HL-60 (cell line): ENCODE measurements at regions not wholly inside any gene's neighbourhood (a gene's known extent, or its start where the extent isn't known, plus 50 kb on each side); places are given as distances from the start of the nearest gene placed in this dataset.

Experiments
- DNase-seq, 2 experiments: peaks; one replicate each; pipeline ENCODE4 v3.0.0-alpha.2; 2010 to 2020; ENCODE audit warnings: low read depth in 1 of 2, low spot score in 1 of 2
- H3K27ac ChIP-seq: fragments of 250-450 bp; sonication (Bioruptor Pico); replicated peaks from 2 replicates; pipeline ENCODE4 v1.5.1; 2020; ENCODE audit warnings: mild to moderate bottlenecking, moderate library complexity
- H3K27me3 ChIP-seq: fragments of 250-450 bp; sonication (Bioruptor Pico); 2 replicates; pipeline ENCODE4 v1.5.1; 2021; ENCODE audit warnings: mild to moderate bottlenecking, moderate library complexity; ENCODE audit not compliant: insufficient read depth, poor library complexity, severe bottlenecking
- H3K4me3 ChIP-seq: replicated peaks from 2 replicates; pipeline ENCODE4 v1.5.1; 2011; ENCODE audit warnings: mild to moderate bottlenecking, control low read depth, low read length; ENCODE audit not compliant: insufficient read depth
- GABPA ChIP-seq: IDR thresholded peaks from 2 replicates; pipeline ENCODE4 v1.6.1; 2012; ENCODE audit warnings: low read depth
- POLR2AphosphoS5 ChIP-seq: IDR thresholded peaks from 2 replicates; pipeline ENCODE4 v1.6.1; 2012; ENCODE audit warnings: low read depth
- SPI1 ChIP-seq: IDR thresholded peaks from 2 replicates; pipeline ENCODE4 v1.6.1; 2012; ENCODE audit warnings: low read depth, mild to moderate bottlenecking, borderline replicate concordance
- TF ChIP-seq, protein P1 (sequence below): IDR thresholded peaks from one replicate; pipeline ENCODE4 v1.5.1; 2011; ENCODE audit warnings: low read length, control low read depth, inconsistent platforms; ENCODE audit not compliant: insufficient read depth
- TF ChIP-seq, protein P2 (sequence below): IDR thresholded peaks from 2 replicates; pipeline ENCODE4 v1.6.1; 2012; ENCODE audit warnings: low read depth; ENCODE audit not compliant: insufficient replicate concordance

DNA sequence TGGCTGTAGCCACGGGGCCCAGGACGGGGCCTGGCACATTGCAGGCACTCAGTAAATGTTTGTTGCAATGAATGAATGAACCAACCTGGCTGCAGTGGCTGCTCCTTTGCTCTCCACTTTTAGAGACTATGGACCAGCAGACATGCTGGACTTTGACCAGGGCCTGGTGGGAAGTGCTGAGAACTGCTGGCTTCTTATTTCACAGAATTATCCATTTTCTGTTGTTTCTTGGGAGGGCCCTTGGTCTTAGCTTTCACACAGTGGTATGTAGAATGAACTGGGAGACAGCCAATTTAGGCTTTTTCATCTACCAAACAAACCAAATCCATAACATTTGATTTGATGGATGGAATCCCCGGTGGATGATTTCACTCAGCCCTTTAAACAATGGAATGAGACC, 78.0 kb upstream of the LHFPL2 start:
- Histone ChIP-seq H3K27me3 (no peaks in the 10 kb centered on the region), H3K4me3 (no peak overlapping the region), H3K27ac (no peak overlapping the region)
- DNase-seq: no peak
- TF ChIP-seq, protein P1, sequence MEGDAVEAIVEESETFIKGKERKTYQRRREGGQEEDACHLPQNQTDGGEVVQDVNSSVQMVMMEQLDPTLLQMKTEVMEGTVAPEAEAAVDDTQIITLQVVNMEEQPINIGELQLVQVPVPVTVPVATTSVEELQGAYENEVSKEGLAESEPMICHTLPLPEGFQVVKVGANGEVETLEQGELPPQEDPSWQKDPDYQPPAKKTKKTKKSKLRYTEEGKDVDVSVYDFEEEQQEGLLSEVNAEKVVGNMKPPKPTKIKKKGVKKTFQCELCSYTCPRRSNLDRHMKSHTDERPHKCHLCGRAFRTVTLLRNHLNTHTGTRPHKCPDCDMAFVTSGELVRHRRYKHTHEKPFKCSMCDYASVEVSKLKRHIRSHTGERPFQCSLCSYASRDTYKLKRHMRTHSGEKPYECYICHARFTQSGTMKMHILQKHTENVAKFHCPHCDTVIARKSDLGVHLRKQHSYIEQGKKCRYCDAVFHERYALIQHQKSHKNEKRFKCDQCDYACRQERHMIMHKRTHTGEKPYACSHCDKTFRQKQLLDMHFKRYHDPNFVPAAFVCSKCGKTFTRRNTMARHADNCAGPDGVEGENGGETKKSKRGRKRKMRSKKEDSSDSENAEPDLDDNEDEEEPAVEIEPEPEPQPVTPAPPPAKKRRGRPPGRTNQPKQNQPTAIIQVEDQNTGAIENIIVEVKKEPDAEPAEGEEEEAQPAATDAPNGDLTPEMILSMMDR: no peak

DNA sequence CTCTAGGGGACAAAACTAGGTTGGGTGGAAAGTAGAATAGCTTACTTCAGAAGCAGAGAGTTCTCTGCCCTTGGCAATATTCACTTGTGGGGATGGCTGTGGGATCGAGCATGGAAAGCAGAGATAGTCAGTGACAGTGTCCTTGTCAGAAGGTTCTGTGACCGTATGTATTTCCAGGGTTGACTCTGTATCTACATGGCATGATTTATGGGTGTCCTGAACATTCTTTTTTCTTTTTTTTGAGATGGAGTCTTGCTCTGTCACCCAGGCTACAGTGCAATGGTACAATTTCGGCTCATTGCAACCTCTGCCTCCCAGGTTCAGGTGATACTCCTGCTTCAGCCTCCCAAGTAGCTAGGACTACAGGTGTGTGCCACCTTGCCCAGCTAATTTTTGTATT, 77.4 kb upstream of the LHFPL2 start:
- no peak for DNase-seq
- H3K27me3 ChIP-seq: no peaks in the 10 kb centered on the region
- no peak overlapping the region for H3K4me3 ChIP-seq
- H3K27ac ChIP-seq: no peak overlapping the region
- no peak for TF ChIP-seq GABPA
- TF ChIP-seq, protein P2, sequence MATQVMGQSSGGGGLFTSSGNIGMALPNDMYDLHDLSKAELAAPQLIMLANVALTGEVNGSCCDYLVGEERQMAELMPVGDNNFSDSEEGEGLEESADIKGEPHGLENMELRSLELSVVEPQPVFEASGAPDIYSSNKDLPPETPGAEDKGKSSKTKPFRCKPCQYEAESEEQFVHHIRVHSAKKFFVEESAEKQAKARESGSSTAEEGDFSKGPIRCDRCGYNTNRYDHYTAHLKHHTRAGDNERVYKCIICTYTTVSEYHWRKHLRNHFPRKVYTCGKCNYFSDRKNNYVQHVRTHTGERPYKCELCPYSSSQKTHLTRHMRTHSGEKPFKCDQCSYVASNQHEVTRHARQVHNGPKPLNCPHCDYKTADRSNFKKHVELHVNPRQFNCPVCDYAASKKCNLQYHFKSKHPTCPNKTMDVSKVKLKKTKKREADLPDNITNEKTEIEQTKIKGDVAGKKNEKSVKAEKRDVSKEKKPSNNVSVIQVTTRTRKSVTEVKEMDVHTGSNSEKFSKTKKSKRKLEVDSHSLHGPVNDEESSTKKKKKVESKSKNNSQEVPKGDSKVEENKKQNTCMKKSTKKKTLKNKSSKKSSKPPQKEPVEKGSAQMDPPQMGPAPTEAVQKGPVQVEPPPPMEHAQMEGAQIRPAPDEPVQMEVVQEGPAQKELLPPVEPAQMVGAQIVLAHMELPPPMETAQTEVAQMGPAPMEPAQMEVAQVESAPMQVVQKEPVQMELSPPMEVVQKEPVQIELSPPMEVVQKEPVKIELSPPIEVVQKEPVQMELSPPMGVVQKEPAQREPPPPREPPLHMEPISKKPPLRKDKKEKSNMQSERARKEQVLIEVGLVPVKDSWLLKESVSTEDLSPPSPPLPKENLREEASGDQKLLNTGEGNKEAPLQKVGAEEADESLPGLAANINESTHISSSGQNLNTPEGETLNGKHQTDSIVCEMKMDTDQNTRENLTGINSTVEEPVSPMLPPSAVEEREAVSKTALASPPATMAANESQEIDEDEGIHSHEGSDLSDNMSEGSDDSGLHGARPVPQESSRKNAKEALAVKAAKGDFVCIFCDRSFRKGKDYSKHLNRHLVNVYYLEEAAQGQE: no peak
- TF ChIP-seq, protein P1: no peak
- no peak for TF ChIP-seq SPI1
- TF ChIP-seq POLR2AphosphoS5: no peak

DNA sequence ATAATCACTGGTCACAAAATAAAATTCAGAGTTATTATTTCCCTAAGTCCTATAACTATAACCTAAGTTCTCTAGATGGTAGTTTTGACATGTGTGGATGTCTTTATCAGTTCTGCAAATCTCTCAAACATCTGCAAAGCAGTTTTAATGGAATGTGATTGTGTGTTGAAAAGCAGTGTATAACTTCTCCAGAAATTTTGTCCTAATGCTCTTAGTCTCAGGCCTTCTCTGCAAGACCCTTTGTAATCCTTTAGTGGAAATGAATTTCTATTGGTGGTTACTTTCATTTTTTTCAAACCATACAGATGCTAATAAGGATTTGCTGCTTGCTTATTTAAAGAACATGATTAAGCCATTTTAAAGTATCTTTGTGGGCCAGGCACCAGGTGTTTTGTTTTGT, 75.5 kb upstream of the LHFPL2 start:
- TF ChIP-seq POLR2AphosphoS5: no peak
- TF ChIP-seq, protein P1: no peak
- TF ChIP-seq SPI1: no peak
- TF ChIP-seq, protein P2: no peak
- TF ChIP-seq GABPA: no peak
- no peaks in the 10 kb centered on the region for H3K27me3 ChIP-seq
- no peak overlapping the region for H3K27ac ChIP-seq
- no peak for DNase-seq
- H3K4me3 ChIP-seq: no peak overlapping the region

DNA sequence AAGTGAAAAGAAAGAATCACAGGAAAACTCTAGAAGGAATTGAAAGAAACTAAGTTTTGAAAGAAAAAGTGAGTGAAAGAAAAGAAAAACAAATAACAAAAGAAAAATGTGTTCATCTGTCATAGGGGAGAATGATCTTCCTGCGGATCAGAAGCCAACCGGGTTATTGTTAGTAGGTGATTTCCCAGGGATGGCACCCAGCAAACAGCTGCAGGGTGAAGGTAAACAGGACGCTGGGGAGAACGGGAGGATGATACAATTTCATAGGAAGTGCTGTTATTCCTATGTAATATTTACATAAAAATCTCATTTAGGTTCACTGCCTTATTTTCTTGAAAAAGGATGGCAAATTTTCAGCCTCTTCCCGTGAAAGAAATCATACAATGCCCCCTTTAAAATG, 72.4 kb upstream of the LHFPL2 start:
- TF ChIP-seq, protein P2: no peak
- TF ChIP-seq, protein P1: no peak
- no peak for TF ChIP-seq POLR2AphosphoS5
- no peak for TF ChIP-seq SPI1
- TF ChIP-seq GABPA: no peak

More for the DNA sequence above, 72.4 kb upstream of the LHFPL2 start:
- H3K4me3 ChIP-seq: no peak overlapping the region
- no peak for DNase-seq
- no peaks in the 10 kb centered on the region for H3K27me3 ChIP-seq
- no peak overlapping the region for H3K27ac ChIP-seq
